GM23248 (cell line): ENCODE measurements at regions not wholly inside any gene's neighbourhood (a gene's known extent, or its start where the extent isn't known, plus 50 kb on each side); places are given as distances from the start of the nearest gene placed in this dataset.

ENCODE experiments used
- EZH2 ChIP-seq: fragments of 200-600 bp; sonication (generic); IDR thresholded peaks from 2 replicates; pipeline ENCODE4 v1.6.1; 2018; ENCODE audit warnings: antibody characterized with exemption, mild to moderate bottlenecking; ENCODE audit not compliant: insufficient read depth, poor library complexity, severe bottlenecking
- EZH2phosphoT487 ChIP-seq: fragments of 200-600 bp; sonication (generic); IDR thresholded peaks from 2 replicates; pipeline ENCODE4 v1.6.1; 2018; ENCODE audit warnings: antibody characterized with exemption, moderate library complexity, mild to moderate bottlenecking, low read depth; ENCODE audit not compliant: insufficient read depth

- TF ChIP-seq EZH2 (no peak), EZH2phosphoT487 (no peak)
These were observed 517.5 kb downstream of the EFNA5 start for GRCh38 chr5:107153283-107153682.
